ENCODE measurements at regions not wholly inside any gene's neighbourhood (a gene's known extent, or its start where the extent isn't known, plus 50 kb on each side); places are given as distances from the start of the nearest gene placed in this dataset.

GRCh38 chr1:208497866-208498541 is 253.8 kb upstream of the PLXNA2 start:
- Histone ChIP-seq H3K4me3 (ENCODE audit: low read depth, low read length) (no peak overlapping the region), H3K4me1 (ENCODE audit: control insufficient read depth, insufficient read depth, low read length) (no peaks in the 10 kb centered on the region), H3K9me3 (ENCODE audit: control insufficient read depth, insufficient read depth, low read depth, low read length) (no peaks in the 10 kb centered on the region), H3K27ac (ENCODE audit: extremely low read depth, low read depth, low read length) (no peak overlapping the region), H3K36me3 (ENCODE audit: control insufficient read depth in 2 of 2, insufficient read depth in 1 of 2, low read length in 2 of 2) (no peaks in the 10 kb centered on the region)
- CTCF ChIA-PET, result interaction anchor here (0.6 to 0.7 kb wide), 2 partner anchors 17 to 1705 kb away, joined by 3 to 4 read pairs; no protein-coding TSS in a partner anchor
- TF ChIP-seq ZNF660 (tag by site-specific recombination; IDR thresholded peaks at IDR 0.05), result no peak
- TF ChIP-seq AEBP2 (tag by site-specific recombination; IDR thresholded peaks at IDR 0.05; ENCODE audit: borderline replicate concordance), result no peak
- TF ChIP-seq SP7 (tag by site-specific recombination; IDR thresholded peaks at IDR 0.05), result no peak
- TF ChIP-seq ZNF555 (tag by site-specific recombination; conservative IDR thresholded peaks at IDR 0.05), result no peak
- TF ChIP-seq ZNF174 (tag by site-specific recombination; IDR thresholded peaks at IDR 0.05), result no peak
- no peak for TF ChIP-seq ZNF76 (tag by site-specific recombination; IDR thresholded peaks at IDR 0.05; ENCODE audit: borderline replicate concordance, low read depth)
- TF ChIP-seq ZNF596 (tag by site-specific recombination; IDR thresholded peaks at IDR 0.05), result no peak
- TF ChIP-seq, protein P1, sequence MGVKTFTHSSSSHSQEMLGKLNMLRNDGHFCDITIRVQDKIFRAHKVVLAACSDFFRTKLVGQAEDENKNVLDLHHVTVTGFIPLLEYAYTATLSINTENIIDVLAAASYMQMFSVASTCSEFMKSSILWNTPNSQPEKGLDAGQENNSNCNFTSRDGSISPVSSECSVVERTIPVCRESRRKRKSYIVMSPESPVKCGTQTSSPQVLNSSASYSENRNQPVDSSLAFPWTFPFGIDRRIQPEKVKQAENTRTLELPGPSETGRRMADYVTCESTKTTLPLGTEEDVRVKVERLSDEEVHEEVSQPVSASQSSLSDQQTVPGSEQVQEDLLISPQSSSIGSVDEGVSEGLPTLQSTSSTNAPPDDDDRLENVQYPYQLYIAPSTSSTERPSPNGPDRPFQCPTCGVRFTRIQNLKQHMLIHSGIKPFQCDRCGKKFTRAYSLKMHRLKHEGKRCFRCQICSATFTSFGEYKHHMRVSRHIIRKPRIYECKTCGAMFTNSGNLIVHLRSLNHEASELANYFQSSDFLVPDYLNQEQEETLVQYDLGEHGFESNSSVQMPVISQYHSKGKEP (tag by site-specific recombination; IDR thresholded peaks at IDR 0.05), result no peak
- no peak for TF ChIP-seq ZNF501 (tag by site-specific recombination; IDR thresholded peaks at IDR 0.05)
- POLR2A ChIA-PET, result no interaction called here

- ChIA-PET CTCF (no interaction called here), POLR2A (no interaction called here)
- H3K9me3 ChIP-seq (ENCODE audit: control insufficient read depth, insufficient read depth, low read depth, low read length), result no peaks in the 10 kb centered on the region
- H3K36me3 ChIP-seq (ENCODE audit: control insufficient read depth in 2 of 2, insufficient read depth in 1 of 2, low read length in 2 of 2), result no peaks in the 10 kb centered on the region
- TF ChIP-seq SP3 (tag by site-specific recombination; IDR thresholded peaks at IDR 0.05) (no peak), OSR2 (tag by site-specific recombination; IDR thresholded peaks at IDR 0.05) (no peak), ZBTB20 (tag by site-specific recombination; IDR thresholded peaks at IDR 0.05) (no peak), ZSCAN16 (tag by site-specific recombination; IDR thresholded peaks at IDR 0.05) (no peak)
- H3K4me1 ChIP-seq (ENCODE audit: control insufficient read depth, insufficient read depth, low read length), result no peaks in the 10 kb centered on the region
- H3K4me3 ChIP-seq (ENCODE audit: low read depth, low read length), result no peak overlapping the region
- no peak overlapping the region for H3K27ac ChIP-seq (ENCODE audit: extremely low read depth, low read depth, low read length)
Measured at GRCh38 chr1:208499026-208499425, 254.8 kb upstream of the PLXNA2 start.

GRCh38 chr1:208499601-208500000 is 255.4 kb upstream of the PLXNA2 start:
- no peaks in the 10 kb centered on the region for H3K4me1 ChIP-seq (ENCODE audit: control insufficient read depth, insufficient read depth, low read length)
- POLR2A ChIA-PET, result no interaction called here
- no peak overlapping the region for H3K27ac ChIP-seq (ENCODE audit: extremely low read depth, low read depth, low read length)
- H3K9me3 ChIP-seq (ENCODE audit: control insufficient read depth, insufficient read depth, low read depth, low read length), result no peaks in the 10 kb centered on the region
- TF ChIP-seq, protein P2, sequence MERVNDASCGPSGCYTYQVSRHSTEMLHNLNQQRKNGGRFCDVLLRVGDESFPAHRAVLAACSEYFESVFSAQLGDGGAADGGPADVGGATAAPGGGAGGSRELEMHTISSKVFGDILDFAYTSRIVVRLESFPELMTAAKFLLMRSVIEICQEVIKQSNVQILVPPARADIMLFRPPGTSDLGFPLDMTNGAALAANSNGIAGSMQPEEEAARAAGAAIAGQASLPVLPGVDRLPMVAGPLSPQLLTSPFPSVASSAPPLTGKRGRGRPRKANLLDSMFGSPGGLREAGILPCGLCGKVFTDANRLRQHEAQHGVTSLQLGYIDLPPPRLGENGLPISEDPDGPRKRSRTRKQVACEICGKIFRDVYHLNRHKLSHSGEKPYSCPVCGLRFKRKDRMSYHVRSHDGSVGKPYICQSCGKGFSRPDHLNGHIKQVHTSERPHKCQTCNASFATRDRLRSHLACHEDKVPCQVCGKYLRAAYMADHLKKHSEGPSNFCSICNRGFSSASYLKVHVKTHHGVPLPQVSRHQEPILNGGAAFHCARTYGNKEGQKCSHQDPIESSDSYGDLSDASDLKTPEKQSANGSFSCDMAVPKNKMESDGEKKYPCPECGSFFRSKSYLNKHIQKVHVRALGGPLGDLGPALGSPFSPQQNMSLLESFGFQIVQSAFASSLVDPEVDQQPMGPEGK (tag by site-specific recombination; IDR thresholded peaks at IDR 0.05), result no peak
- no peaks in the 10 kb centered on the region for H3K36me3 ChIP-seq (ENCODE audit: control insufficient read depth in 2 of 2, insufficient read depth in 1 of 2, low read length in 2 of 2)
- no peak overlapping the region for H3K4me3 ChIP-seq (ENCODE audit: low read depth, low read length)
- CTCF ChIA-PET, result no interaction called here
